Panc1 (cell line): ENCODE measurements at regions not wholly inside any gene's neighbourhood (a gene's known extent, or its start where the extent isn't known, plus 50 kb on each side); places are given as distances from the start of the nearest gene placed in this dataset.

Experiments
- ATAC-seq: fragments of 200-7000 bp; cut with Tn5 transposase; 2 replicates; pipeline ENCODE4 v1.9.1; 2020; ENCODE audit warnings: mild to moderate bottlenecking, moderate library complexity
- BruUV-seq: library from RNA; stranded (reverse); fragments of 400-500 nt; replicated peaks from 2 replicates; lab custom pipeline; 2021; lab: Mats Ljungman, UMichigan
- CTCF ChIA-PET: fragments of 300-600 bp; sonication (Branson Sonifier 250); formaldehyde crosslinking; loops from one replicate; lab custom pipeline; 2022; ENCODE audit warnings: antibody characterized with exemption; lab: Charles Lee
- POLR2A ChIA-PET: fragments of 300-600 bp; sonication (Branson Sonifier 250); formaldehyde crosslinking; loops from one replicate; lab custom pipeline; 2022; ENCODE audit warnings: antibody characterized with exemption; lab: Charles Lee
- DNase-seq: peaks from one replicate; pipeline ENCODE4 v3.0.0-alpha.2; 2010; ENCODE audit warnings: low read depth, low spot score
- H3K27ac ChIP-seq: 2 replicates; pipeline ENCODE4 v1.5.1; 2011; ENCODE audit warnings: mild to moderate bottlenecking, low read length, inconsistent platforms
- H3K27me3 ChIP-seq: fragments of 200-500 bp; sonication (Bioruptor generic); 2 replicates; pipeline ENCODE4 v1.6.0; 2014; ENCODE audit warnings: low read length, inconsistent platforms; ENCODE audit not compliant: control insufficient read depth, insufficient read depth
- H3K36me3 ChIP-seq: fragments of 200-500 bp; sonication (Bioruptor generic); 2 replicates; pipeline ENCODE4 v1.5.1; 2014; ENCODE audit warnings: inconsistent platforms, mild to moderate bottlenecking, low read length, moderate library complexity; ENCODE audit not compliant: control insufficient read depth, insufficient read depth
- H3K4me1 ChIP-seq: 2 replicates; pipeline ENCODE4 v1.5.1; 2011; ENCODE audit warnings: inconsistent platforms, mild to moderate bottlenecking, low read length, moderate library complexity; ENCODE audit not compliant: control insufficient read depth, insufficient read depth
- H3K4me3 ChIP-seq, 2 experiments: 2 replicates each; pipeline ENCODE4 v1.5.1; 2011 to 2012; ENCODE audit warnings: low read depth in 2 of 2, low read length in 2 of 2, mild to moderate bottlenecking in 2 of 2, inconsistent platforms in 1 of 2, moderate library complexity in 1 of 2
- H3K9me3 ChIP-seq: fragments of 200-500 bp; sonication (Bioruptor generic); 2 replicates; pipeline ENCODE4 v1.5.1; 2014; ENCODE audit warnings: low read depth, mild to moderate bottlenecking, inconsistent platforms, low read length, moderate library complexity; ENCODE audit not compliant: control insufficient read depth, insufficient read depth
- CTCF ChIP-seq: fragments of 450-650 bp; IDR thresholded peaks from 2 replicates; pipeline ENCODE4 v1.5.1; 2017; ENCODE audit warnings: mild to moderate bottlenecking
- POLR2AphosphoS5 ChIP-seq: IDR thresholded peaks from 2 replicates; pipeline ENCODE4 v1.6.1; 2012; ENCODE audit warnings: mild to moderate bottlenecking, low read depth, low read length, moderate library complexity
- SIN3A ChIP-seq: IDR thresholded peaks from 2 replicates; pipeline ENCODE4 v1.6.1; 2012; ENCODE audit warnings: low read depth, mild to moderate bottlenecking, low read length, moderate library complexity, borderline replicate concordance; ENCODE audit not compliant: insufficient read depth
- TCF7L2 ChIP-seq: IDR thresholded peaks from 2 replicates; pipeline ENCODE4 v1.6.1; 2011; ENCODE audit warnings: mild to moderate bottlenecking, low read depth, low read length, inconsistent platforms
- in situ Hi-C: cut with HindIII; loops from 2 replicates; pipeline ENCODE4 v1.10.0; 2016; ENCODE audit warnings: low sequenced_read_pairs, low pct_unique_long_range_greater_than_20kb
- intact Hi-C: fragments of 100-400 bp; cut with micrococcal nuclease; formaldehyde crosslinking; loops from one replicate; pipeline ENCODE4 v1.10.0; 2022; ENCODE audit not compliant: unreplicated experiment
- TF ChIP-seq, protein P1 (sequence below), 2 experiments: IDR thresholded peaks; 2 replicates each; pipeline ENCODE4 v1.6.1; 2011 to 2012; ENCODE audit warnings: low read depth in 2 of 2, control low read depth in 1 of 2, low read length in 1 of 2, mild to moderate bottlenecking in 1 of 2, moderate library complexity in 1 of 2; ENCODE audit not compliant: insufficient read depth in 1 of 2

DNA sequence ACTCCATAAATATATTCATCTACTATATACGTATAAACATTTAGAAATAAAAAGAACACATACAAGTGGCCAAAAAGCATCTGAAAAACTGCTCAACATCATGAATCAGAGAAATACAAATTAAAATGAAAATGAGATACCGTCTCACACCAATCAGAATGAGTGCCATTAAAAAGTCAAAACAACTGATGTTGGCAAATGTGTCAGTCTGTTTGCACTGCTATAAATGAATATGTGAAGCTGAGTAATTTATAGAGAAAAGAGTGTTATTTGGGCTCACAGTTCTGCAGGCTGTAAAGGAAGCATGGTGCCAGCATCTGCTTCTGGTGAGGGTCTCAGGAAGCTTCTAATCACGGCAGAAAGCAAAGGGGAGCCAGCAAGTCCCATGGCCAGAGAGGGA is 620.3 kb upstream of the CCDC54 start:
- Histone ChIP-seq H3K4me3 (no peak overlapping the region), H3K27me3 (no peaks in the 10 kb centered on the region), H3K36me3 (no peaks in the 10 kb centered on the region), H3K9me3 (no peaks in the 10 kb centered on the region; the same call in 1 of the 2 replicates), H3K4me1 (no peaks in the 10 kb centered on the region), H3K27ac (no peak overlapping the region)
- CTCF ChIA-PET, result no interaction called here
- in situ Hi-C loops, result no loop called here
- POLR2A ChIA-PET, result no interaction called here
- DNase-seq, result no peak
- intact Hi-C loops, result no loop called here
- no TSS peak for BruUV-seq
- TF ChIP-seq CTCF, result no peak
- TF ChIP-seq, protein P1, sequence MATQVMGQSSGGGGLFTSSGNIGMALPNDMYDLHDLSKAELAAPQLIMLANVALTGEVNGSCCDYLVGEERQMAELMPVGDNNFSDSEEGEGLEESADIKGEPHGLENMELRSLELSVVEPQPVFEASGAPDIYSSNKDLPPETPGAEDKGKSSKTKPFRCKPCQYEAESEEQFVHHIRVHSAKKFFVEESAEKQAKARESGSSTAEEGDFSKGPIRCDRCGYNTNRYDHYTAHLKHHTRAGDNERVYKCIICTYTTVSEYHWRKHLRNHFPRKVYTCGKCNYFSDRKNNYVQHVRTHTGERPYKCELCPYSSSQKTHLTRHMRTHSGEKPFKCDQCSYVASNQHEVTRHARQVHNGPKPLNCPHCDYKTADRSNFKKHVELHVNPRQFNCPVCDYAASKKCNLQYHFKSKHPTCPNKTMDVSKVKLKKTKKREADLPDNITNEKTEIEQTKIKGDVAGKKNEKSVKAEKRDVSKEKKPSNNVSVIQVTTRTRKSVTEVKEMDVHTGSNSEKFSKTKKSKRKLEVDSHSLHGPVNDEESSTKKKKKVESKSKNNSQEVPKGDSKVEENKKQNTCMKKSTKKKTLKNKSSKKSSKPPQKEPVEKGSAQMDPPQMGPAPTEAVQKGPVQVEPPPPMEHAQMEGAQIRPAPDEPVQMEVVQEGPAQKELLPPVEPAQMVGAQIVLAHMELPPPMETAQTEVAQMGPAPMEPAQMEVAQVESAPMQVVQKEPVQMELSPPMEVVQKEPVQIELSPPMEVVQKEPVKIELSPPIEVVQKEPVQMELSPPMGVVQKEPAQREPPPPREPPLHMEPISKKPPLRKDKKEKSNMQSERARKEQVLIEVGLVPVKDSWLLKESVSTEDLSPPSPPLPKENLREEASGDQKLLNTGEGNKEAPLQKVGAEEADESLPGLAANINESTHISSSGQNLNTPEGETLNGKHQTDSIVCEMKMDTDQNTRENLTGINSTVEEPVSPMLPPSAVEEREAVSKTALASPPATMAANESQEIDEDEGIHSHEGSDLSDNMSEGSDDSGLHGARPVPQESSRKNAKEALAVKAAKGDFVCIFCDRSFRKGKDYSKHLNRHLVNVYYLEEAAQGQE (IDR thresholded peaks at IDR 0.05; ENCODE audit: insufficient read depth in 1 of 2, low read depth in 2 of 2, low read length in 1 of 2), result no peak
- ATAC-seq, result no peak

- H3K36me3 ChIP-seq, result no peaks in the 10 kb centered on the region
- ChIA-PET CTCF (no interaction called here), POLR2A (no interaction called here)
- H3K27me3 ChIP-seq, result no peaks in the 10 kb centered on the region
- no peak for ATAC-seq
- in situ Hi-C loops (no loop called here), intact Hi-C loops (no loop called here)
- no peaks in the 10 kb centered on the region for H3K4me1 ChIP-seq
- DNase-seq, result no peak
- H3K4me3 ChIP-seq, result no peak overlapping the region
- TF ChIP-seq TCF7L2, result no peak
- TF ChIP-seq CTCF, result no peak
- TF ChIP-seq POLR2AphosphoS5, result no peak
- no peak for TF ChIP-seq SIN3A
- TF ChIP-seq, protein P1 (IDR thresholded peaks at IDR 0.05; ENCODE audit: insufficient read depth in 1 of 2, low read depth in 2 of 2, low read length in 1 of 2), result no peak
- no peaks in the 10 kb centered on the region; the same call in 1 of the 2 replicates for H3K9me3 ChIP-seq
- no TSS peak for BruUV-seq
- no peak overlapping the region for H3K27ac ChIP-seq
Measured at GRCh38 chr3:106758459-106758858, 618.8 kb upstream of the CCDC54 start.
